NCI-H1436 treated with DMSO at 0.1 percent for 48 hours (cell line): ENCODE measurements at regions not wholly inside any gene's neighbourhood (a gene's known extent, or its start where the extent isn't known, plus 50 kb on each side); places are given as distances from the start of the nearest gene placed in this dataset.

ENCODE experiments used
- DNase-seq: peaks from one replicate; lab custom pipeline; 2025; lab: John Stamatoyannopoulos, UW

DNA sequence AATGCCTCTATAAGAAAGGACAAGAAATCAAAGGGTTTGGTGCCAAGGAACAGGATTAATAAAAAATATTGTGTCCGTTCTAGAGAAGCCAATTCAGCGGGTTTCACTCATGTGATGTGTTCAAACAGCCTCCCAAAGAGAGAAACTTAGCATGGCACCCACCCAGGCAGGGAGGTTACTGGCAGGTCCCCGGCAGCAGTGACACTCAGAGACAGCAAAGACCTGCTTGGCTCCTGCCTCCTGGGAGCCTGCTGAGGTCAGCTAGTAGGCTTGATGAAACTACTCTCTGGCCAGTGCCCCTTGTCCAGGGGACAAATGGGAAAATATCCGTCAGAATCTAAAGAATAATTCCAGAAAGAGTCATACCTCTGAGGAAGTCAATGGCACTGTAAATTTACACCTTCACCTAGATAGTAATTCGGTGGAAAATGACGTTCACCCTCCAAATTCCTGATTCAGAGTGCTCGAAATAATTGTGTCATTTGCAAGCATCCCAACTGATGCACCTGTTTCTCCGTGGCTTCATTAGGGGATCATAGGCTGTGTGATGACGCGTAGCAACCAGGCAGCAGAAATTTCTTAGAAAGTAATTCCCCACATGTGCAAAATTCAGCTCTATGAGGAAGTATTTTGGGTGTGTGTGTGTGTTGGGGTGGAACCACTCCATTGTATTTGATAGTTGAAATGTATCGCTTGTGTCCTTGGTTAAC lies 481.5 kb upstream of the ZFHX3 start:
- no peak for DNase-seq

DNA sequence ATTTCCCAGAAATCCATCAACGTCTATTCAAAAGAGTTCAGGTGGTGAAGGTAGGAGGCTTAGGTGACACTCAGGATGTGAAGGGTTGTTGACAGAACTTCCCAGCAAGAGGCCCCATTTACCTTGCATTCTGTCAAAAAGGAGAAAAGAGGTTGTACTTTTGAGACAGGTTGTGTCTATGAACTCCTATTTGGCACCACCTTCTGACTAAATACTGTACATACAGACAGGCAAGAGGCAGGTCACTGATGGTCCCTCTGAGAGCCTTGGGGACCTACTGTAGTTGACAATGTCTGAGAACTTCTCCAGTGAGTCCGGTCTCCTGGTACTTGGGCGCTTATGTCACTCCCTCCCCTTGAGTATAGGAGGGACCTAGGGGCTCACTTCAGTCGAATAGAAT lies 479.3 kb upstream of the ZFHX3 start:
- peak; percentile 31 for DNase-seq

- DNase-seq: no peak
These were observed 478.3 kb upstream of the ZFHX3 start for GRCh38 chr16:73526011-73526804.

DNA sequence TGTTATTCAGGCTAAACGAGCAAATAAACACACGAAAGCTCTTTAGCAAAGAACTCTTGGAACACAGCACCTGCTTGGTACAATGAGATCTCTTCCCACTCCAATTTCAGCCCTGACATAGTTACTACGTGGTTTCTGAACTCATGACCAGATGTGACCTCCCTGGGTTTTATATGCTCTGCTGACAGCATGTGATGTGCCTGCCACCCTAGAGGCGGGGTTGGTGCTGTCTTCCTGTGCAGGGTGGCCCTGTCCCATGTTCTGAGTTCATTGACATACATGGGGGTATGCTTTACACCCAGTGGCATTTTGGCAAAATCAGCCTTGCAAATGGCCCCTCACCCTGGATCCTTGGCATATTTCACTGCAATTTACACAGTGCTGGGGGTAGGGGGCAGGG lies 475.3 kb upstream of the ZFHX3 start:
- no peak for DNase-seq

GRCh38 chr16:73521499-73521898 lies 473.6 kb upstream of the ZFHX3 start:
- DNase-seq: no peak

GRCh38 chr16:73515616-73516015 lies 467.7 kb upstream of the ZFHX3 start:
- no peak for DNase-seq

DNA sequence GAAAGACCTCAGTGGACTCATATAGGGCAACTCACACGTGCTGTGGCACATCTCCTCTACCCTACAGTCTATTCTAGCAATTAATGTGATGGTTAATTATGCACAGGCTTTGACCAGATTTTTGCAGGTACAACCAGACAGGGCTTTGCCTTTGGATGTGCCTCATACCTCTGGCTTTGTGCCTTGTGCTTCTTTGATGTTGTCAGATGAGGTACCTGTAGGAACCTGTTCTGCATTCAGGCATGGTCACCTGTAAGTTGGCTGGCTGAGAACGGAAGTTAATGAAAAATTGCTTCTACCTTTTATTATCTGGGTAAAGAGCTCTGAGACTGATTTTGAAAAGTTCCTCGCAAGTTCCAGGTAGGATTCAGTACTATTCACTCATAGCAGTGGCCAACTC lies 462.9 kb upstream of the ZFHX3 start:
- no peak for DNase-seq

- no peak for DNase-seq
These were observed 458.7 kb upstream of the ZFHX3 start for GRCh38 chr16:73506568-73507056.

GRCh38 chr16:73505577-73505976 lies 457.6 kb upstream of the ZFHX3 start:
- no peak for DNase-seq

GRCh38 chr16:73504591-73505575 lies 457.0 kb upstream of the ZFHX3 start:
- DNase-seq: no peak

DNA sequence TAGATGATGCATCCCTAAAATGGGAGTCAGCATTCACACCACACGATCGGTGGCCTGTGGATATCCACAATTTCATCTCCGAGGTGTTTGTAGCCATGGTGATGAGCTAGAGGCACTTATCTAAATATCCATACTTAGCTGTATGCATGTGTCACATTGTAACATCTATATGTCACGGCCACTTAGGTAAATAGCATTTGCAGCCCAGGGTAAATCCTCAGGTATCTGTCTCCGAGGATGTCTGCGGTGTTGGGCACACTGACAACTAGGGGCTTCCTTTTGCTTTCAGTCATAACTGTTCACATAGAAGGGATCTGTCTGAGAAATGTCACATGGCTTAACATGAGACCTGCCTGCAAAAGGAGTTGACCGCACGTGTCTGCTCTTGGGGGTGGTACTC lies 455.2 kb upstream of the ZFHX3 start:
- no peak for DNase-seq

DNA sequence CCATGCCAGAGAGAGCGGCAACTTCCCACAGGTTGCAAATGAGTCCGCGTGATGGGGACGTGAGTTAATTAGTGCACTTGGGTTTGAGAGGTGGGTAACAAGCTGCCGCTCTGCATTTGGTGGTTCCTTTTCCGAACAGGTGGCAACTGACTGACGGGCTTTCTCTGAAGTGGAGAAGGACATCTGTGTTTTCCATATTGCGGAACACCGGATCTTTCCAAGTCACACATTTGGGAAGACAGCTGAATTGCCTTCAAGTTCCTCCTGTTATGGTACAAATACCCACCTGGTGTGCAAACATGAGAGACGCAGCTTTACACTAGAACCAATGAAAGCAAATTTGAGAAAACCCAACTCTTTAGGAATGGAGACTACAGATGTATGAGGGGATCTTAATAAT lies 451.3 kb upstream of the ZFHX3 start:
- no peak for DNase-seq

GRCh38 chr16:73485880-73486279 lies 438.0 kb upstream of the ZFHX3 start:
- no peak for DNase-seq

GRCh38 chr16:73483934-73484711 lies 436.2 kb upstream of the ZFHX3 start:
- DNase-seq: no peak

GRCh38 chr16:73483076-73483791 lies 435.3 kb upstream of the ZFHX3 start:
- DNase-seq: no peak

DNA sequence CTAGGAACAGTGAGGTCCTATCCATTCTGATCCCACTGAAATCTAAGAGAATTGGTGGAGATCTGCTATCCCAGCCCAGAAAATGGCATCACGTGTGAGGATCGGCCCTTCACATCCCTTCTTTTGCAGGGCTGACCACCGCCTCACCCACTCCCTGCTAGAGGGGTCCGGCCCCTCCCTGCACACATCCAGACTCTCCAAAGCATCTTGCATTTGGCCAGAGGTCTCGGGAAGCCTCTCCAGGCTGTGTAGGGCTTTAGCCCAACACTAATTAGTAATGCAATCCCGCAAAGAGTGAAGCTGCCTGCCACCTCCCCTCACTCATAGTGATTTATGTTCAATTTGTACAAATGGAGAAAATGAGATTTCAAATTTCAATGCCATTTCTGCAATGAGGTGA lies 434.4 kb upstream of the ZFHX3 start:
- DNase-seq: no peak

DNA sequence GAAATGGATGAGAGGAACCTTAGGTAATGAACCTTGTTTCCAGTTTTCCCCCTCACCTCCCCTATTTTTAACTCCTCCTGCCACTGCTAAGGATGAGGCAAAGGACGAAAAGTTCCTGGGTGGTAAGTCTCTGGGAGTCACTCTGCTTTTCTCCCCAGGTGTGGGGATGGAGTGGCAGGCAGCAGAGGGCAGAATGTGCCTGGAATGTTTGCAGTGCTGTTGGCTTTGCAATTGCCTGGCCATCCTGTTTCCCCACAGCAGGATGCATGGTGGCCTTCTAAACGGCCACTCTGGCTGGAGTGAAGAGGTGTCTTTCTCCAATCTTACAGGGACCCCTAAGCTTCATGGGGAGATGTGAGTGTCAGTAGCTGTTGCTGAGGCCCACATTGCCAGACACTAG lies 432.5 kb upstream of the ZFHX3 start:
- no peak for DNase-seq

DNA sequence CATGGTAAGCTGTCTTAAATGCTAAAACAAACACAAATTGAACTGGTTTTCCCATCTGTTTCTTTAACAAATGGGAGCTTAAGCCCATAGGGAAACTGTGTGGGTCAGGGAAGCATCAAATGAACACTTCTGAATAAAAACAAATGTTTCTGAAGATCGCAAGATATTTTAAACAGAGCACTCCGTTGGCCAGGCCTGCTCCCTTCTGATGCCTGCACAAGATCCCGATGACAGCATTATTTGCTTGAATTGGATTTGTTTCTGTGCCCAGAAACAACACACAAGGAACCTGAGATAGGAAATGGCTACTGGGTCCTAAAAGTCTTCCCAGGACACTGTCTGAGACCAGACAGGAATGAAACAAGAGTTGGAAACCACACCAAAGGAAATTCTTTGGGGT lies 425.8 kb upstream of the ZFHX3 start:
- no peak for DNase-seq

DNA sequence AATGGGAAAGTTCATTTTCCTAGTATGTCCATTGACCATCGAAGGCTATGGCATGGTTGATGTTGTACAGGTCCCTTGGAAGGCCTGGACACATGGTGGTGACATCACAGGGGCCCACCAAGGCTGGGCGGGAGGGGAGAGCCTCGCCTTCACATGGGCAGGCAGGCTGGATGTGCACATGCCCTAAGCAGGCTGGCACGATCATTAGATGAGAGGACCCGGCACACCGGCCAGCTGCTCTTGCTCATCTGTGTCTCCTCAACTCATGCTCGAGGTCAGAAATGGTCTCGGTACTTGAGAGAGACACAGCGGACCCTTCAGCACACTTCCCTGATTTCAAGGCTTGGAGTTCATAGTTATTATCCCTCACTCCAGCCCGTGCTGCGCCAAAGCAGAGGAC lies 416.9 kb upstream of the ZFHX3 start:
- DNase-seq: no peak

GRCh38 chr16:73459586-73459985 lies 411.7 kb upstream of the ZFHX3 start:
- DNase-seq: no peak

- DNase-seq: no peak
These were observed 409.9 kb upstream of the ZFHX3 start for GRCh38 chr16:73457851-73458250.
